ENCODE measurements at regions not wholly inside any gene's neighbourhood (a gene's known extent, or its start where the extent isn't known, plus 50 kb on each side); places are given as distances from the start of the nearest gene placed in this dataset.
A peak's percentile ranks its signal among the peaks of the same experiment; 100 is the strongest.
"Not testable (repeated sequence)": the region's sequence is repeated elsewhere in the genome, so short reads cannot be mapped to it uniquely, and the experiment has no call there.

DNA sequence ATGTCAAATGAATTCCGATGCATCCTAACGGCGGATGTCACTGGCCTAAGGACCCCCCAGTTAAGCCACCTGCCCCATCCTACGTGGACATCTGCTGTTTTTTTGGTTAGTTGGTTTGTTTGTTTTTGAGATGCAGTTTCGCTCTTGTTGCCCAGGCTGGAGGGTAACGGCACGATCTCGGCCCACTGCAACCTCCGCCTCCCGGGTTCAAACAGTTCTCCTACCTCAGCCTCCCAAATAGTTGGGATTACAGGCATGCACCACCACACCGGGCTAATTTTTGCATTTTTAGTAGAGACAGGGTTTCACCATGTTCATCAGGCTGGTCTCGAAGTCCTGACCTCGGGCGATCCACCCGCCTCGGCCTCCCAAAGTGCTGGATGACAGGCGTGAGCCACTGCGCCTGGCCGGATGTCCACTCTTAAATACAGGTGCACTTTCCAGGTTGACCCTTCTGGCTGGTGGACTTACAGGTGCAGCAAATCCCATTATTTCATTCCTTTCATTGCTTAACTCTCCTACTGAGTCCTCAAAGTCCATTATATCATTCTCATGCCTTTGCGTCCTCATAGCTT is 206.2 kb downstream of the CRLF2 start:
- no peak for DNase-seq

- no peak for DNase-seq
Measured at GRCh38 chrX:1002611-1003010, 209.8 kb downstream of the CRLF2 start.

DNA sequence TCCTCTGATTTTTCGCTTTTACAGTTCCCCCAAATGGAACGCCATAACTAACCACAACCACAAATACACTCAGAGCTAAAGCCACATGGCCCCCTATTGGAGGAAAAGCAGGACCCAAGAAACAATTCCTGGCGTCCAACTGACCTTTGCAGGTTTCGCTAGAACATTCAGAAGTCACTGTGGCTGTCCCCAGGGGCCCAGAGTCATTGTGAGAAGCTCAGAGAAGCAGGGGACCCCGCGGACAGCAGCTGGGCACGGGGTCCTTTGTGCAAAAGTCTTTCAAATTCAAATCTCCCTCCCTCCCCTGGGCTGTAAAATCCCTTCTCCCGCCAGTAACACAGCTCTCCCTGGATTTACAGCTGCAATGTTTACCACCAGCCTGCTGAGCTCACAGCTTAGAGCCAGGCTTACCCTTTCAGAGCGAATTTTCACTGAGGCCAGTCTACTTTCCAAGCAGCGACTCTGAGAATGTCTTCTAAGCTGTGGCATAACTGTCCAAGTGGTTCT is 214.8 kb downstream of the CRLF2 start:
- no peak for DNase-seq

- no peak for DNase-seq
Measured at GRCh38 chrX:994780-995179, 217.7 kb downstream of the CRLF2 start.

- DNase-seq: peak; percentile 96
Measured at GRCh38 chrX:989959-990510, 222.4 kb downstream of the CRLF2 start.

- not testable (repeated sequence) for DNase-seq
Measured at GRCh38 chrX:988530-988929, 223.9 kb downstream of the CRLF2 start.

- no peak for DNase-seq
Measured at GRCh38 chrX:981791-982626, 230.4 kb downstream of the CRLF2 start.

DNA sequence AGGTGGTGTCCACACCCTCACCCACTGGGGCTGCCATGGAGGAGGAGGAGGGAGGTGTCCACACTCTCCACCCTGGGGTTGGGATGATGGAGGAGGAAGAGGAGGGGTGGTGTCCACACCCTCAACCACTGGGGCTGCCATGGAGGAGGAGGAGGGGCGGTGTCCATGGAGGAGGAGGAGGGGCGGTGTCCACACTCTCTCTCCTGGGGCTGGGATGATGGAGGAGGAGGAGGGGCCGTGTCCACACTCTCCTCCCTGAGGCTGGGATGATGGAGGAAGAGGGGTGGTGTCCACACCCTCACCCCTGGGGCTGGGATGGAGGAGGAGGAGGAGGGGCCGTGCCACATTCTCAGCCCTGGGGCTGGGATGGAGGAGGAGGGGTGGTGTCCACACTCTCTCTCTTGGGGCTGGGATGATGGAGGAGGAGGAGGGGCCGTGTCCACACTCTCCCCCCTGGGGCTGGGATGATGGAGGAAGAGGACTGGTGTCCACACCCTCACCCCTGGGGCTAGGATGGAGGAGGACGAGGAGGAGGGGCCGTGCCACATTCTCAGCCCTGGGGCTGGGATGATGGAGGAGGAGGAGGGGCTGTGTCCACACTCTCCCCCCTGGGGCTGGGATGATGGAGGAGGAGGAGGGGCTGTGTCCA is 231.7 kb downstream of the CRLF2 start:
- DNase-seq: no peak

GRCh38 chrX:979127-979526 is 233.3 kb downstream of the CRLF2 start:
- not testable (repeated sequence) for DNase-seq

DNA sequence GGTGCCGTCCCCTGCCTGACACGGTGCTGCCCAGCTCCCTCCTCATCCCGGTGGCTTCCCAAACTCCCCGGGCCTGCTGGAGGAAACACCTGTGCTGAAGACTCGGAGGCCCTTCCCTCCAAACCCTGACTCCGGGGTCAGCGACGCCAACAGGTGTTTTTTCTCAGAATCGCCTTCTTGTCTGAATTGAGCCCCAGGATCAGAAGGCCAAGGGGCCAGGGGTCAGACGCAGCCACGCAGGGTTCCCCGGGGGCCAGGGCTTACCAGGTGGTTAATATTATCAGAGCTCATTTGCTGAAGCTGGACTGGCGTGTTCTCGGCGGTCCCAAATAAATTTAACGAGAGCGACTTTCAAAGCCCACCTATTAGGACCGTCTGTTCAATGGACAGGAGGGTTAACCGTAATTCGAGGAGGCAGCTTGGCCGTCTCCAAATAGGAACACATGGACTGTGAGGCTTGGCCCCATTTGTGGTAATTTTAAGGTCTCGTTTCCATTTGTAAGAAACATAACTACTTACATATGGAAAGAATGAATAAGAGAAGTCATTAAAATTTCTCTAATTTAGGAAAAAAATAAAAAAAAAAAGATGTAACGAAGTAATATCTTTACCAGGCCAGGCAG is 239.3 kb downstream of the CRLF2 start:
- no peak for DNase-seq

DNA sequence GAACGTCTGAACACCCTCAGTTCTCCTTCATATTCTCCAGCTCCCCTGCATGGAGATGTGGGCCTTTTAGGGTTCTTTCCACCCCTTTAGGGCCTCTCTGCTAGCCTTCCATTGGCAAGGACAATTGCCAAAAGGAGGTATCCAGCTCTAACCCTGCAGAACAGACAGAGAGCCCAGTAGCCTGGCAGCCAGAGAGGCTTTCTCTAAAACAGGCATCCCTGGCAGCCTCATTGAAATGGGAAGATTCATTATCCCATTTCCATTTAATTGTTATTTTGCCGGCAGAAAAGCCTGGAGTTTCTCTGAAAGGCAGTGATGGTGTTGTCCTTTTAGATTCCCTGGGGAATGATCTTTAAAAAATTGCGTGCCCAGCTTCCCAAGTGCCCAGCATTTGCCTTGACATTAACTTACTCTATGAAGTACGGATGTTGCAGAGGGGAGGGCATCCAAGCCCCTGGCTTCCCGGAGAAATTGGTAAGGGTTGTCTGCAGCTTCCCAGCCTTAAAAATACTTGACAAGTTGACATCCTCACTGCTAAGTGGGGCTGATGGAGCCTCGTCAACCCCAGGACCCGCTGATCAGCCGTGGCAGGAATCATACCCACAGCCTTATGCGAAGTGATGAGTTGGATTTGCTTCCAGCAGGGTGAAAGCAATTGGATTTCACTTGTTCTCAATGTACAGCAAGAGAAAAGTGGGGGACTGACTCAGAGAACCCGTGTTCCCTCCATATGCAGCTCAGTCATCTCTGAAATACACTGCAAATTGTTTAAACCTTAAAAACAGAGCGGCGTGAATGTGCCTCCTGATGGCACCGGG is 244.1 kb downstream of the CRLF2 start:
- DNase-seq: no peak

DNA sequence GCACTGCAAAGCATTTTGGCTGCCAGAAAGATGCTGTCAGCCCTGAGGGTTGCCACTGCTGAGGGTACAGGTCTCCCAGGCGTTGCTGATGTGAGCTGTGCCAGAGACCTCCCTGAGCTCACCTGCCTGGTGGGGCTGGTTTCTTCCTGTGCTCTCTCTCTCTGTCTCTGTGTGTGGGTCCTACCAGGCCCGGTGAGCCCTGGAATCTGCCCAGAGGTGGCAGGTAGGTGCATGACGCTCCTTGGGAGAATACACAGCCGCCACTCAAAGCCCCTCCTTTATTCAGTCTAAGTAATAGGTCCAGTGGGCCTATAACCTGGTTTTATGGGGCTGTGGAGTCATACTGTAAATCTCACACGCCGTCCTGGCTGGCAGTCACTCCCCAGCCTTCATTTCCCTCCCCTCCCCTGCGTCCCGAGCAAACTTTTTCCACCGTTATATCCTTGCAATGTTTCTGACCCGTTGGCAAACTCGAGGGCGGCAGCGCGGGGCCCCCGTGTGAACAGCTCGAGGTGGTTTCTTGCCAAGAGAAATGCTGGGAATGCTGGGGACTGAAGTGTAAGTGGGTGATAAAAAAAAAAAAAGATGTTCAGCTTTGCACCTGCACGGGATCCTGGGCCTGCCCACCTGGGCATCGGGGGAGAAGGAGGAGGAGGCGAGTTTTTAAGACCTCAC is 245.9 kb downstream of the CRLF2 start:
- DNase-seq: no peak

- DNase-seq: no peak
Measured at GRCh38 chrX:964831-965416, 247.5 kb downstream of the CRLF2 start.

- no peak for DNase-seq
Measured at GRCh38 chrX:960821-961220, 251.6 kb downstream of the CRLF2 start.

DNA sequence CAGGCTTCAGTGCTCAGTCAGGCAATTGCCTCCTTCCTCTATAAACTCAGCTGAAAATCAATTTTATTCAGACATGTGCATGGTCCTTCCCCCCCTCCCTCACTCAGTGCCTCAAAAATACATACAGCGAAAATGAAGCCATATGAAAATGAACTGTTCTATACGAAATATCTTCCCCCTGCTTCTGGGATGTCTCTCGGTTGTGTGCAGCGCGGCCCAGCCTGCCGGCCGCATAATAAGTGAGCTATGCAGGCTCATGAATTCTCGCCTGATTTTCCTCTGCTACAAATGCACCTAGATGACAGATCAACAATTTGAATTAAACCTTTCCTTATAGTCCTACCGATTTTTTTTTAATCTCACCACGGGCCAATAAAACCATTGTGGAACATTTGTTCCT is 252.9 kb downstream of the CRLF2 start:
- DNase-seq: no peak

DNA sequence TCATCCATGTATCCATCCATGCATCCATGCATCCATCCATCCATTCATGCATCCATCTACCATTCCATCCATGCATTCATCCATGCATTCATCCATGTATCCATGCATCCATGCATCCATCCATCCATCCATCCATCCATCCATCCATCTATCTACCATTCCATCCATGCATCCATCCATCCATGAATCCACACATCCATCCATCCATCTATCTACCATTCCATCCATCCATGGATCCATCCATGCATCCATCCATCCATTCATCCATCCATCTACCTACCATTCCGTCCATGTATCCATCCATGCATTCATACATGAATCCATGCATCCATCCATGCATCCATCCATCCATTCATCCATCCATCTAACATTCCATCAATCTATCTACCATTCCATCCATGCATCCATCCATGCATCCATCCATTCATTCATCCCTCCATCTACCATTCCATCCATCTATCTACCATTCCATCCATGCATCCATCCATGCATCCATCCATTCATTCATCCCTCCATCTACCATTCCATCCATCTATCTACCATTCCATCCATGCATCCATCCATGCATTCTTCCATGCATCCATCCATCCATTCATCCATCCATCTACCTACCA is 257.2 kb downstream of the CRLF2 start:
- DNase-seq: not testable (repeated sequence)

GRCh38 chrX:953879-954482 is 258.5 kb downstream of the CRLF2 start:
- no peak for DNase-seq

DNA sequence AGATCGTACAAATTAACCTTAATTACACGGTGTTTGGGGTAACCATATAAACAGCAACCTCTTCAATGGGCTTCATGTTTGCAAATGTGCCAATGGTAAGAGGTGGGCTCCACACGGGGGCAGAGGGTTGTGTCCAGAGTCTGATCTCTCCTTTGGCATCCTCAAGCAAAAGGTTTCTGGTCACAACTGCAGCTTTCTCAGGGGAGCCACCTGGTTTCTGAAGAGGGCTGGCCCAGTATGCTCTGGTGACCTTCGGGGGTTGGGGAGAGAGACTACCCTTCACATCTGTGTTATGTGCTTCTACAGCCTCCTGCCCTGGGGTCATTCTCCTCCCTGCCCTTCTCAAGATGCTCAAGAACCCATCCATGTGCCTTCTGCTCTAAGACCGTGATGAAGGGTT is 259.6 kb downstream of the CRLF2 start:
- no peak for DNase-seq

DNA sequence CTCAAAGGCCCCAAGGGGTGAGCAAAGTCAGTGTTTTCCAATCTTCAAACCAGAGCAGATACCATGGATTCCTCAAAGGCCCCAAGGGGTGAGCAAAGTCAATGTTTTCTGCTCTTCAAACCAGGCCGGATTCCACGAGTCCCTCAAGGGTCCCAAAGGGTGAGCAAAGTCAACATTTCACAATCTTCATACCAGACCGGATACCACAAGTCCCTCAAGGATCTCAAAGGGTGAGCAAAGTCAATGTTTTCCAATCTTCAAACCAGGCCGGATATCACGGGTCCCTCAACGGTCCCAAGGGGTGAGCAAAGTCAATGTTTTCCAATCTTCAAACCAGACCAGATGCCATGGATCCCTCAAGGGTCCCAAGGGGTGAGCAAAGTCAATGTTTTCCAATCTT is 265.2 kb downstream of the CRLF2 start:
- not testable (repeated sequence) for DNase-seq

GRCh38 chrX:943035-943434 is 269.4 kb downstream of the CRLF2 start:
- no peak for DNase-seq

Data from fibroblast of skin of right quadriceps (primary cell).